GM10248 (cell line): ENCODE measurements at regions not wholly inside any gene's neighbourhood (a gene's known extent, or its start where the extent isn't known, plus 50 kb on each side); places are given as distances from the start of the nearest gene placed in this dataset.

Source experiments
- CTCF ChIA-PET: fragments of 300-600 bp; sonication (Branson Sonifier 250); formaldehyde crosslinking; extraction: SDS; loops from one replicate; lab custom pipeline; 2021; ENCODE audit warnings: antibody characterized with exemption; lab: Yijun Ruan, JAX
- POLR2A ChIA-PET: fragments of 350-650 bp; sonication (Branson Sonifier 250); formaldehyde crosslinking; extraction: SDS; loops from one replicate; lab custom pipeline; 2020; ENCODE audit warnings: antibody characterized with exemption; lab: Yijun Ruan, JAX
- DNase-seq: peaks from one replicate; pipeline ENCODE4 v3.0.0; 2012; ENCODE audit errors: extremely low spot score
- TF ChIP-seq, protein P1 (sequence below): IDR thresholded peaks from 2 replicates; pipeline ENCODE4 v1.5.1; 2012; ENCODE audit warnings: mild to moderate bottlenecking, low read depth; ENCODE audit errors: extremely low read depth, missing control alignments, control extremely low read depth

DNA sequence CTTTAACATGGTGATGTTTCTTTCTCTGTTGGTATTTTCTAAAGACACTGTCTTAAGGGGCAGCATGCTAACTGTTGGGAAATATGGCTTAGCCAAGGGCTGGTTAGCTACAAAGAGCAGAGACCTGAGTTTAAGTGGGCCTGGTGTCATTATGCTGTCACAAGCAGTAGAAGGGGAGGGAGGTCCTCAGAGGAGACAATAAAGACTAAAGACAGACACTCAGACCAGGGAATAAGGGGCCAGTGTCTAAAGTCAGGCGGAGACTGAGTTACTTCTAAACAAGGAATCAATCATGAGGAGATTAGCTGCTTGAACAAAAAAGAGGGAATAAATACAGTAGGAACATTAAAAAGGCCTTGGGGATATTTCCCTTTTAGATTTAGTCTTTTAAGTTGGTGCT, 142.7 kb upstream of the DPPA4 start:
- ChIA-PET POLR2A (interaction anchor here (0.6 kb wide), 2 partner anchors 17 to 158 kb away, joined by 3 to 6 read pairs; no protein-coding TSS in a partner anchor), CTCF (no interaction called here)
- no peak for DNase-seq
- TF ChIP-seq, protein P1, sequence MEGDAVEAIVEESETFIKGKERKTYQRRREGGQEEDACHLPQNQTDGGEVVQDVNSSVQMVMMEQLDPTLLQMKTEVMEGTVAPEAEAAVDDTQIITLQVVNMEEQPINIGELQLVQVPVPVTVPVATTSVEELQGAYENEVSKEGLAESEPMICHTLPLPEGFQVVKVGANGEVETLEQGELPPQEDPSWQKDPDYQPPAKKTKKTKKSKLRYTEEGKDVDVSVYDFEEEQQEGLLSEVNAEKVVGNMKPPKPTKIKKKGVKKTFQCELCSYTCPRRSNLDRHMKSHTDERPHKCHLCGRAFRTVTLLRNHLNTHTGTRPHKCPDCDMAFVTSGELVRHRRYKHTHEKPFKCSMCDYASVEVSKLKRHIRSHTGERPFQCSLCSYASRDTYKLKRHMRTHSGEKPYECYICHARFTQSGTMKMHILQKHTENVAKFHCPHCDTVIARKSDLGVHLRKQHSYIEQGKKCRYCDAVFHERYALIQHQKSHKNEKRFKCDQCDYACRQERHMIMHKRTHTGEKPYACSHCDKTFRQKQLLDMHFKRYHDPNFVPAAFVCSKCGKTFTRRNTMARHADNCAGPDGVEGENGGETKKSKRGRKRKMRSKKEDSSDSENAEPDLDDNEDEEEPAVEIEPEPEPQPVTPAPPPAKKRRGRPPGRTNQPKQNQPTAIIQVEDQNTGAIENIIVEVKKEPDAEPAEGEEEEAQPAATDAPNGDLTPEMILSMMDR: no peak

DNA sequence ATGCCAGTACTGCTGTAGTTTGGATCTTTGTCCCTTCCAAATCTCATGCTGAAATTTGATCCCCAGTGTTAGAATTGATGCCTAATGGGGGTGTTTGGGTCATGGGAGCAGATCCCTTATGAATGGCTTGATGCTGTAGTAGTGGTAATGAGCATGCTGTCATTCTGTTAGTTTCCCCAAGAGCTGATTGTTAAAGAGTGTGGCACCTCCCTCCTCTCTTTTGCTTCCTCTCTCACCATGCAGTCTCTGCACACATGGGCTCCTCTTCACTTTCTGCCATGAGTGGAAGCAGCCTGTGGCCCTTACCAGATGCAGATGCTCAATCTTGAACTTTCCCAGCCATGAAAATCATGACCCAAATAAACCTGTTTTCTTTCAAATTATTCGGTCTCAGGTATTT, 141.3 kb upstream of the DPPA4 start:
- ChIA-PET CTCF (no interaction called here), POLR2A (no interaction called here)
- TF ChIP-seq, protein P1: no peak
- DNase-seq: no peak

DNA sequence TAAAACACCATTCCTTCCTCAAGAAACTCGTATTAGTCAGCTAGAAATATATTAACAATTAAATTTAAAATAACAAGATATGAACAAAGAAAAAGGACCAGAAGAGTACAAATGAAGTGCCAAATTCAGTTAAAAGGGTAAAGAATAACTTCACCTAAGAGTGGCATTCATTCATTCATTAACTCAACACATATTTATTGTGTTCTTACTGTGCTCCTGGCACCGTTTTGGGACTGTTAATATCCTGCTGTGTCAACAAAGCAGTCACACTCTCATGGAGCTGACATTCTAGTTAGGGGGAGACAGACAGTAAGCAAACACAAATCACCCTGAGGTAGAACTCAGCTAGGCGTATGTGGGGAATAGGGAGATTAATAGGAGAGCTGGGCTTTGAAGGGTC, 123.6 kb upstream of the DPPA4 start:
- TF ChIP-seq, protein P1: no peak
- POLR2A ChIA-PET: no interaction called here
- no peak for DNase-seq
- CTCF ChIA-PET: no interaction called here

DNA sequence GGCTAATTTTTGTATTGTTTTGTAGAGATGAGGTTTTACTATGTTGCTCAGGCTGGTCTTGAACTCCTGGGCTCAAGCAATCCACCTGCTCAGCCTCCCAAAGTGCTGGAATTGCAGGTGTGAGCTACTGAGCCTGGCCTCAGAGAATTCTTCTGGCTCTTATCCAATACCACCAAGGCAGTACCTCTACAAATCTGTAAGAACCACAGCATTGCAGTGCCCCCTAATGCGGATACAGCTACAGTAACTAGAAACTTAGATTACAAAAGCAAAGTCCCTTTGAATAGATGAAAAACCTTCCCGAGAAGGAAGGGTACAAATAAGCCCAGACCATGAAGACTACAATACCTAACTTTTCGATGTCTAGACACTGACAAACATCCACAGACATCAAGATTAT, 107.9 kb upstream of the DPPA4 start:
- ChIA-PET POLR2A (no interaction called here), CTCF (interaction anchor here (1.1 kb wide), 1 partner anchor 45 kb away, joined by 3 read pairs; no protein-coding TSS in a partner anchor)
- no peak for DNase-seq
- TF ChIP-seq, protein P1: no peak

DNA sequence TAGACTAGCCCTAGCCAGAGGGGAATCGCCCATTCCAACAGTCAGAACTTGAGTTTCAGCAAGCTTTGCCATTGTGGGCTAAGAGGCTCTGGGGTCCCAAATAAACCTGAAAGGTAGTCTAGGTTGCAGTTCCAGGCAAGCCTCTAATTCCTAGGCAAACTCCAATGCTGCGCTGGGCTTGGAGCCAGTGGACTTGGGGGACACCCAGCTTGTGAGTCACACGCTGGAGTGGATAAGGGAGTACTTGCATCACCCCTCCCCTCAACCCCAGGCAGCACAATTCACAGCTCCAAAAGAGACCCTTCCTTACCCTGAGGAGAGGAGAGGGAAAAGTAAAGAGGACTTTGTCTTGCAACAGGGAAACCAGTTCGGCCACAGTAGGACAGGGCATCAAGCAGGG, 105.2 kb upstream of the DPPA4 start:
- ChIA-PET CTCF (no interaction called here), POLR2A (no interaction called here)
- DNase-seq: no peak
- TF ChIP-seq, protein P1: no peak

DNA sequence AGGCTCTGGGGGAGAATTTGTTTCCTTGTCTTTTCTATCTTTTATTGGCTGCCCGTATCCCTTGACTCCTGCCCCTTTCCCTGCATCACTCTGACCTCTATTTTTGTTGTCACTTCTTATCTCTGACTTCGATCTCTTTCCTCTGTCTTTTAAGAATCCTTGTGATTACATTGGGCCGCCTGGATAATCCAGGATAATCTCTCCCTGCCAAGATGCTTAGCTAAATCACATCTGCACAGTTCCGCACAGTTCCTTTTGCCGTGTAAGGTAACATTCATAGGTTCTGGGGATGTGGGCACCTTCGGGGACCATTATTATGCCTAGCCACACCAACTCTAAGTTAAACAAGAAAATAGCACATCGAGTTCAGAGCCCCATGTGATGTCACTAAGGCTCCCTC, 103.0 kb upstream of the DPPA4 start:
- ChIA-PET CTCF (no interaction called here), POLR2A (no interaction called here)
- DNase-seq: no peak
- TF ChIP-seq, protein P1: no peak
